A673 (cell line): ENCODE measurements at regions not wholly inside any gene's neighbourhood (a gene's known extent, or its start where the extent isn't known, plus 50 kb on each side); places are given as distances from the start of the nearest gene placed in this dataset.

Experiments
- CTCF ChIP-seq: fragments of 300-800, 200-600 bp; sonication (generic); conservative IDR thresholded peaks from 2 replicates; pipeline ENCODE4 v1.5.1; 2017; ENCODE audit warnings: low read depth, mild to moderate bottlenecking, antibody characterized with exemption, low read length, moderate library complexity, mixed read lengths
- EZH2 ChIP-seq: fragments of 200-600 bp; sonication (generic); IDR thresholded peaks from 2 replicates; pipeline ENCODE4 v1.6.1; 2017; ENCODE audit warnings: borderline replicate concordance, low read depth, mild to moderate bottlenecking, mixed read lengths, antibody characterized with exemption, low read length; ENCODE audit not compliant: poor library complexity, severe bottlenecking

- TF ChIP-seq CTCF (no peak), EZH2 (no peak)
These were observed 120.1 kb upstream of the DPH6 start for GRCh38 chr15:35665896-35666536.
